BLaER1 treated with 17β-estradiol and CSF1 and Interleukin-3, amounts not matched to agents 10 nM and 100 nM (cell line): ENCODE measurements at regions not wholly inside any gene's neighbourhood (a gene's known extent, or its start where the extent isn't known, plus 50 kb on each side); places are given as distances from the start of the nearest gene placed in this dataset.
A peak's percentile ranks its signal among the peaks of the same experiment; 100 is the strongest.

Experiments used
- H3K27ac ChIP-seq, 11 experiments: shearing (Covaris generic); formaldehyde crosslinking; 2 replicates each; pipeline ENCODE4 v1.8.1; 2022
- H3K27me3 ChIP-seq, 11 experiments: shearing (Covaris generic); formaldehyde crosslinking; 2 replicates each; pipeline ENCODE4 v1.8.1; 2022
- H3K36me3 ChIP-seq, 11 experiments: shearing (Covaris generic); formaldehyde crosslinking; 2 replicates each; pipeline ENCODE4 v1.8.1; 2022
- H3K4me1 ChIP-seq, 10 experiments: shearing (Covaris generic); formaldehyde crosslinking; 2 replicates each; pipeline ENCODE4 v1.8.1; 2022
- H3K4me2 ChIP-seq, 11 experiments: shearing (Covaris generic); formaldehyde crosslinking; 2 replicates each; pipeline ENCODE4 v1.8.1; 2022
- H3K4me3 ChIP-seq, 10 experiments: shearing (Covaris generic); formaldehyde crosslinking; 2 replicates each; pipeline ENCODE4 v1.8.1; 2022
- H3K9ac ChIP-seq, 11 experiments: shearing (Covaris generic); formaldehyde crosslinking; 2 replicates each; pipeline ENCODE4 v1.8.1; 2022
- H3K9me3 ChIP-seq, 11 experiments: shearing (Covaris generic); formaldehyde crosslinking; replicated peaks in 1 of 11; 2 replicates each; pipeline ENCODE4 v1.8.1; 2022
- H4K20me1 ChIP-seq, 11 experiments: shearing (Covaris generic); formaldehyde crosslinking; 2 replicates each; pipeline ENCODE4 v1.8.1; 2022
- Cebpa-rat ChIP-seq, 11 experiments: shearing (Covaris generic); IDR thresholded peaks; 2 replicates each; pipeline ENCODE4 v1.8.1; 2022

DNA sequence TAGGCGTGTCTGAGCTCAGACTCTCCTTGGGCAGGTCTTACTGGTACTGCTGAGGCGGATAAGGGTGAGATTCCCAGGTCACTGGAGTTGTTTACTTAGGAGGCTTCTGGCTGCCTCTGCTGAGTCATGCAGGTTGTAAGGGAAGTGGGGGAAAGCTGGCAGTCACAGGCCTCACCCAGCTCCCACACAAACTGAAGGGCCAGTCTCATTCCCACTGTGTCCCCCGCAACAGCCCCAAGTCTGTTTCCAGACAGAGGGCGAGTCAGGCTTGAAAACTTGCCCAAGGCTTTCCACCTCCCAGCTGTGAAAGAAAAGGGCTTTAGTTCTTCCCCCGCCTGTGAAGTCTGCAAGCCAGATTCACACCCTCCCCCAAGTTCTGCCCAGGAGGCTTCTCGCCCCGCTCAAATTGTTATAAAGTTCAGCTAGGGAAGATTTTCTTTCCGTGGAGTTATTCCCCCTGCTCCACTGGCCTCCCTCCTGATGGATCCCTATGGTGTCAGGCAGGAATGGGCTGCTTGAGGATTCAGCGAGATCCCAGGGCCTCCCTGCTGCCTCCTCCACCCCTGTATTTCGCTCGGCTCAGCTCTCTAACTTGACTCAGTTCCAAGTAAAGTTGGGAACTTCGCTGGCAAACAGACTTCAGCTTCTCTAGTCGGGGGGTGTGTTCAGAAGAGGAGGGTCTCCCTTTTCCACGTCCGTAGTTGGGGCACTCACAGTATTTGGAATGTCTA is 248.6 kb downstream of the NR4A2 start:
- Histone ChIP-seq H3K4me1 (peaks cover 0 to 8% (median 0%) of the 10 kb centered on the region in 10 experiments; a peak in 5 of 20 replicates), H3K27me3 (no peaks in the 10 kb centered on the region), H3K4me3 (no peak overlapping the region), H3K9ac (no peak overlapping the region), H3K36me3 (no peaks in the 10 kb centered on the region), H3K4me2 (peak overlapping the region in 2 of 11 experiments; percentile 39 to 43; a peak in 3 of 22 replicates), H3K27ac (peak overlapping the region in 1 of 11 experiments; percentile 29; a peak in 2 of 22 replicates), H4K20me1 (no peaks in the 10 kb centered on the region), H3K9me3 (no peaks in the 10 kb centered on the region; a peak in 2 of 22 replicates)
- no peak for TF ChIP-seq Cebpa-rat (IDR thresholded peaks at IDR 0.05)

GRCh38 chr2:156079845-156080244 is 252.7 kb downstream of the NR4A2 start:
- Histone ChIP-seq H3K9ac (no peak overlapping the region), H3K4me3 (no peak overlapping the region), H3K27me3 (no peaks in the 10 kb centered on the region), H4K20me1 (no peaks in the 10 kb centered on the region), H3K4me2 (no peak overlapping the region), H3K9me3 (no peaks in the 10 kb centered on the region; a peak in 2 of 22 replicates), H3K27ac (no peak overlapping the region), H3K4me1 (peaks cover 0 to 8% (median 0%) of the 10 kb centered on the region in 10 experiments; a peak in 5 of 20 replicates), H3K36me3 (no peaks in the 10 kb centered on the region)
- TF ChIP-seq Cebpa-rat (IDR thresholded peaks at IDR 0.05), result no peak

DNA sequence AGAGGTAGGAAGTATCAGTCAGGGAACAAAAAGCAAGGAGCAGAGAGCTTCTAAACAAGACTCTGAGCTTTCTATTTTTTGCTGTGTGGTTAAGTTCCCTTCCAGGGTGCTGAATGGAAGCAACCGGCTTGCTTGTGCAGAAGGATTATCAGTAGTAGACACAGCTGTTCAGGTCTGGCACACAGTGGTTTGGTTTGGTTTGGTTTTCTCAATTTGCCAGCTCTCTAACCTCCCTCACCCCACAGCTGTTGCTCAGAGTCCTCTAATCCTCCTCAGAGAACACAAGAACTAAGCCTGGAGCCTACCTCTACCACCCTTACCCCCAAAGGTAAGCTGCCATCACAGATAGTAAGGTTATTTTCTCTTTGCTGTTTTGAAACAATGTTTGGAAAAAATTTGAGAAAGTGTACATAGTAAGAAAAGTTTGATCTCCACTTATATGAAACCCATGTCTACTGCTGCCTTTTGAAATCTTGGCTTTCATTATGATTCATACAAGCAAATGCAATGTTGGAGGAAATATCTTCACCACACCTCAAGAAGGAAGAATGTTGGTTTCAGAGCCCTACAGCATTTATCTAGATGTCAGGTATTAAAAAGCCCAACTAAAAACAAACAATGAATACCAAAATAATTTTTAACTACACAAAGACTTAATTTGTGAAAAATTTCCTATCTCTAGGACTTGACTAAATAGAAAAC is 255.3 kb downstream of the NR4A2 start:
- no peak for TF ChIP-seq Cebpa-rat (IDR thresholded peaks at IDR 0.05)
- Histone ChIP-seq H3K4me2 (no peak overlapping the region), H3K27ac (no peak overlapping the region), H3K4me3 (no peak overlapping the region), H3K27me3 (no peaks in the 10 kb centered on the region), H3K9me3 (no peaks in the 10 kb centered on the region; a peak in 2 of 22 replicates), H4K20me1 (no peaks in the 10 kb centered on the region), H3K4me1 (no peaks in the 10 kb centered on the region), H3K9ac (no peak overlapping the region), H3K36me3 (no peaks in the 10 kb centered on the region)

DNA sequence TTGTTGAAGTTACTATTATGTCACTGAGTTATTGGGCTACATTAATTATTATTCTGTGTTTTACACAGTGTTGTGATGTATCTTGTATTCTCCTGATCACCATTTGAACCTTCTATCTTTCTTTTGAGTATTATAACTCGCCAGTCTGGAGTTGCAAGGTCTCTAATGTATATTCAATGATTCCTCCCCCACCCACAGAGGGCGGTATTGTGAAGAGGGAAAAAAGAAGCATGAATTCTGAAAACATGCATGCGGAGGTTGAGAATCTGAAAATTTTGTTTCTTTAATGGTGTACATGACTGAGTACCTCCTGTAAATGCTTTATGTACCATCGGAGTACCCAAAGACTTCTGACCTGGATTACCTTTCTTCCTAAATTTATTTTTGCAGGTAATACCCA is 266.6 kb downstream of the NR4A2 start:
- no peaks in the 10 kb centered on the region for H3K9me3 ChIP-seq
- H4K20me1 ChIP-seq, result no peaks in the 10 kb centered on the region
- H3K4me1 ChIP-seq, result no peaks in the 10 kb centered on the region
- no peak for TF ChIP-seq Cebpa-rat (IDR thresholded peaks at IDR 0.05)
- no peak overlapping the region for H3K27ac ChIP-seq
- H3K9ac ChIP-seq, result no peak overlapping the region
- H3K4me2 ChIP-seq, result no peak overlapping the region
- H3K4me3 ChIP-seq, result no peak overlapping the region
- H3K36me3 ChIP-seq, result no peaks in the 10 kb centered on the region
- H3K27me3 ChIP-seq, result no peaks in the 10 kb centered on the region

DNA sequence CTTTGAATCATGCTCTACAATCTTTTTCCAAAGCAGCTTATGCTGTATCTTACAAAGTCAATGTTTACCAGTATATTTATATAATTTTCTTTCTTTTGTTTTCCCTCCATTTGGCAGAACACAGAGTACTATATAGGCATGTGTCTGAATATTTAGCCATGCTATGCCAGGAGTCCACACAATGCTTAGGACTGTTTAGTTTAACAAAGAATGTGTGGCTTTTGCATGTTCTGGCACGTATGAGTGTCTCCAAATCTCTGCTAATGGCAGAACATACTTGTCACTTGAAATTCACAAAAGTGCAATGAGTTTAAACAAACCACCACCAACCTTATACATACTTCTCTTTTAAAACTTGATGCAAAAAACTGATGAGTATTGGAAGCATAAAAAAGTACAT is 268.0 kb downstream of the NR4A2 start:
- Histone ChIP-seq H3K36me3 (no peaks in the 10 kb centered on the region), H3K4me2 (no peak overlapping the region), H3K27me3 (no peaks in the 10 kb centered on the region), H3K27ac (no peak overlapping the region), H3K4me3 (no peak overlapping the region), H3K4me1 (no peaks in the 10 kb centered on the region), H4K20me1 (no peaks in the 10 kb centered on the region), H3K9ac (no peak overlapping the region), H3K9me3 (no peaks in the 10 kb centered on the region)
- no peak for TF ChIP-seq Cebpa-rat (IDR thresholded peaks at IDR 0.05)

DNA sequence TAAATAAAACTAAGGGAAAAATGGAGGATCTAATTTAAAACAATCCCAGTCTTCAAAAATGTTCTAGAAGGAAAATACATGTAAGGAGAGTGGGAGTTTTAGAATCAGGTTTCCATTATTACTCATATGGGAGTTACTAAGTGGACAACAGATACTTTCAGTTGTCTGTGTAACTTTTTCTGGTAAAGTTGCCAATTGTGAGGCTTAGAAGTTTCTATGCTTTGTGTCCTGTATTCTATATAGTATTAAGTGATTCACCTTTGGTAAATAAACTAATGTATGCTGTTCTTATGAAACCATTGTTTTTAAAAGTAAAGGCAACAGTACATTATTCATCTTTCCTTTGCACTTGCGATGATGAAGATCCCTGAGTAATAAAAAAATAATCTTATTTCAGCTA is 274.9 kb downstream of the NR4A2 start:
- no peaks in the 10 kb centered on the region for H3K36me3 ChIP-seq
- no peak overlapping the region for H3K27ac ChIP-seq
- H3K4me1 ChIP-seq, result no peaks in the 10 kb centered on the region
- no peaks in the 10 kb centered on the region for H3K9me3 ChIP-seq
- no peaks in the 10 kb centered on the region for H3K27me3 ChIP-seq
- H3K9ac ChIP-seq, result no peak overlapping the region
- TF ChIP-seq Cebpa-rat (IDR thresholded peaks at IDR 0.05), result no peak
- no peaks in the 10 kb centered on the region for H4K20me1 ChIP-seq
- H3K4me2 ChIP-seq, result no peak overlapping the region
- H3K4me3 ChIP-seq, result no peak overlapping the region

DNA sequence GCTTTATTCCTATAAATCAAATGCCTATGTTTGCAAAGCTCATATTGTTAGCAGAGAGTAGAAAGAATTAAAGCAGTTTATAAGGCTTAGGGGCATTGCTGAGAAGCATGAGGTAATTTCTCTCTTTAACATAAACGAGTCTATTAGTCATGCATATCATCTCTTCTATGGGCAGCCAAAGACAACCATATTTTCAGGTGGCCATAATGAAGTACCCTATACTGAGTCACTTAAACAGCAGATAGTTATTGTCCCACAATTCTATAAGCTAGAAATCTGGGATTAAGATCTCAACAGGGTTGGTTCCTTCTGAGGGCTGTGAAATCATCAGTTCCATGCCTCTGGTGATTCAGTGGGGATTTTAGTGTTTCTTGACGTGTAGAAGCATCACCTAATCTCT is 277.5 kb downstream of the NR4A2 start:
- Histone ChIP-seq H3K9ac (no peak overlapping the region), H4K20me1 (no peaks in the 10 kb centered on the region), H3K27me3 (no peaks in the 10 kb centered on the region), H3K4me3 (no peak overlapping the region), H3K4me1 (no peaks in the 10 kb centered on the region), H3K4me2 (no peak overlapping the region), H3K36me3 (no peaks in the 10 kb centered on the region), H3K9me3 (no peaks in the 10 kb centered on the region), H3K27ac (no peak overlapping the region)
- no peak for TF ChIP-seq Cebpa-rat (IDR thresholded peaks at IDR 0.05)

DNA sequence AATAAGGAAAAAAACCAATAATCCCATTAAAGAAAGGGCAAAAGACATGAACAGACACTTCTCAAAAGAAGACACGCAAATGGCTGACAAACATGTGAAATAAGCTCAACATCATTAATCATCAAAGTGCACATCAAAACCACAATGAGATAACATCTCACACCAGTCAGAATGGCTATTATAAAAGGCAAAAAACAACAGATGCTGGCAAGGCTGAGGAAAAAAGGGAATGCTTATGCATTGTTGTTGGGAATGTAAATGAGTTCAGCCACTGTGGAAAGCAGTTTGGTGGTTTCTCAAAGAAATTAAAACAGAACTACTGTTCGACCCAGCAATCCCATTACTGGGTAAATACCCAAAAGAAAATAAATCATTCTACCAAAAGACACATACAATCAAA is 285.6 kb downstream of the NR4A2 start:
- Histone ChIP-seq H3K36me3 (no peaks in the 10 kb centered on the region), H3K4me2 (no peak overlapping the region), H3K9me3 (peaks cover 0 to 4% (median 0%) of the 10 kb centered on the region in 11 experiments; a peak in 1 of 22 replicates), H3K27ac (no peak overlapping the region), H3K27me3 (no peaks in the 10 kb centered on the region), H4K20me1 (no peaks in the 10 kb centered on the region), H3K4me1 (no peaks in the 10 kb centered on the region), H3K4me3 (no peak overlapping the region), H3K9ac (no peak overlapping the region)
- no peak for TF ChIP-seq Cebpa-rat (IDR thresholded peaks at IDR 0.05)

- no peak for TF ChIP-seq Cebpa-rat (IDR thresholded peaks at IDR 0.05)
- Histone ChIP-seq H3K27ac (no peak overlapping the region), H3K36me3 (no peaks in the 10 kb centered on the region), H3K27me3 (no peaks in the 10 kb centered on the region), H3K4me2 (no peak overlapping the region), H3K4me1 (no peaks in the 10 kb centered on the region), H4K20me1 (no peaks in the 10 kb centered on the region), H3K9me3 (peaks cover 0 to 4% (median 0%) of the 10 kb centered on the region in 11 experiments; a peak in 1 of 22 replicates), H3K4me3 (no peak overlapping the region), H3K9ac (no peak overlapping the region)
Observed at GRCh38 chr2:156042895-156043294, 289.6 kb downstream of the NR4A2 start.

DNA sequence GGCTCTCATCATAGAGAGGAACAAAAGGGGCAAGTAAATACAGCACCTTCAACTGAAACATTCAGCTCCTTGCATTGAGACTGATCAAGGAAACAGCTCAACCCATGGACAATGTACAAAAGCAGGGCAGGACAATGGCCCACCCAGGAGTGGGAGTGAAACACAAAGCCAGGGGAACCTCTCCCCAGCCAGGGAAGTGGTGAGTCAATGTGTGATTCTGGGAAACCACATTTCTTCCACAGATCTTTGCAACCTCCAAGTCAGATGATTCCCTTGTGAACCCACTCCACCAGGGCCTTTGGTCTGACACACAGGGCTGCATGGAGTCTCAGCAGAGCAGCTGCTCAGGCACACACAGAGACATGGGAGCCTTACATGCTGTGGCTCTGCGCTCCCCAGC is 294.5 kb downstream of the NR4A2 start:
- H3K27me3 ChIP-seq, result no peaks in the 10 kb centered on the region
- H3K4me1 ChIP-seq, result no peaks in the 10 kb centered on the region
- H3K4me2 ChIP-seq, result peak overlapping the region in 1 of 11 experiments; percentile 24; a peak in 1 of 22 replicates
- no peaks in the 10 kb centered on the region for H3K36me3 ChIP-seq
- no peak overlapping the region for H3K9ac ChIP-seq
- H4K20me1 ChIP-seq, result no peaks in the 10 kb centered on the region
- H3K4me3 ChIP-seq, result no peak overlapping the region
- TF ChIP-seq Cebpa-rat (IDR thresholded peaks at IDR 0.05), result no peak
- H3K9me3 ChIP-seq, result no peaks in the 10 kb centered on the region
- no peak overlapping the region for H3K27ac ChIP-seq
